GM21367 (cell line): ENCODE measurements at regions not wholly inside any gene's neighbourhood (a gene's known extent, or its start where the extent isn't known, plus 50 kb on each side); places are given as distances from the start of the nearest gene placed in this dataset.

ENCODE experiments used
- ATAC-seq: cut with Tn5 transposase; IDR thresholded peaks from one replicate; pipeline ENCODE4 v1.9.1; 2021; ENCODE audit not compliant: unreplicated experiment

DNA sequence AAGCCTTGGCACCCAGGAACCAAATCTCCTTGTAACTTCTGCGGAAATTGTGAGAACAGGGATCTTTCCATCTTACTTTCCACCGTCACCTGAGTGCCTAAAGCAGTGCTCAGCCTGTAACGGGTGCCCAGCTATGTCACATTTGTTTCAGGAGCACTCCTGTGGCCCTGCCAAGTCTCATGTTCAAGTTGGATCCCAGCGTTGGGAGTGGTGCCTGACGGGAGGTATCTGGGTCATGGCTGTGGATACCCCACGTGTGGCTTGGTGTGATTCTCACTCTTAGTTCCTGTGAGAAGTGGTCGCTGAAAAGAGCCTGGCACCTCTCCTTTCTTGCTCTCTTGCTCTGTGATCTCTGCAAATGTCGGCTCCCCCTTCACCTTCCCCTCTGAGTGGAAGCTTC, 114.9 kb downstream of the UQCRFS1 start:
- ATAC-seq = no peak

DNA sequence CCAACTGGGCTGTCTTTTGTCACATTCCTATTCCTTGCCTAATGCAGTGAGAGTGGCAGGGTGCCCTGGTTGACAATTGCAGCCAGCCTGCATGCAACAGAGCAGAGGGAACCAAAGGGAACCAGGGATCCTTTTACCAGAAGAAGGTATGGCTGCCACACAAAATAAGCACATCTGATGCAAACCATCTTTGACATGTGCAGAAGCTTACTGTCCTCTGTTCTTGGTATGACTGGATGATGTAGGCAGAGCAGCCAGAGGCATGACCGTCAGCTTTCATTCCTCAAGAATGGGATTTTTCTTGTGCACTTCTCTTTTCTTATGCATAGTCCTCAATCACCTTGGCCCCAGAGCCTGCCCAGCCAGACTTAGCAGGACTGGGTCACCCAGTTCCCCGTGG, 116.1 kb downstream of the UQCRFS1 start:
- ATAC-seq = no peak

DNA sequence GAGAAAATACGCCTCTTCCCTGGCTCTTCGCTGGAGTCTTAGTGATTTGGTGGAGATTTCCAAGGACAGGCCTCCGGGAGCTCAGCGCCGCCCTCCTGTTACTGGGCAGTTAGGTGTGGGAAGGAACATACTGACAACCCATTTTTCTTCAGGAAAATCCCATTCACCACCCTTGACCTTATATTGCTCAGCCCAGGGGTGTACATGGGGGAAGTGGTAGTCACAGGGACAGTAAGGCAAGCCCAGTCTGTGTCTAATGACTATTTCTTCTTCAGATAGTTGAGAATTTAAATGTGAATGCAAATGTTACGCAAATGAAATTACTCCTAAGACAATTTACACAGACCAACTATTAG, 119.4 kb downstream of the UQCRFS1 start:
- no peak for ATAC-seq

DNA sequence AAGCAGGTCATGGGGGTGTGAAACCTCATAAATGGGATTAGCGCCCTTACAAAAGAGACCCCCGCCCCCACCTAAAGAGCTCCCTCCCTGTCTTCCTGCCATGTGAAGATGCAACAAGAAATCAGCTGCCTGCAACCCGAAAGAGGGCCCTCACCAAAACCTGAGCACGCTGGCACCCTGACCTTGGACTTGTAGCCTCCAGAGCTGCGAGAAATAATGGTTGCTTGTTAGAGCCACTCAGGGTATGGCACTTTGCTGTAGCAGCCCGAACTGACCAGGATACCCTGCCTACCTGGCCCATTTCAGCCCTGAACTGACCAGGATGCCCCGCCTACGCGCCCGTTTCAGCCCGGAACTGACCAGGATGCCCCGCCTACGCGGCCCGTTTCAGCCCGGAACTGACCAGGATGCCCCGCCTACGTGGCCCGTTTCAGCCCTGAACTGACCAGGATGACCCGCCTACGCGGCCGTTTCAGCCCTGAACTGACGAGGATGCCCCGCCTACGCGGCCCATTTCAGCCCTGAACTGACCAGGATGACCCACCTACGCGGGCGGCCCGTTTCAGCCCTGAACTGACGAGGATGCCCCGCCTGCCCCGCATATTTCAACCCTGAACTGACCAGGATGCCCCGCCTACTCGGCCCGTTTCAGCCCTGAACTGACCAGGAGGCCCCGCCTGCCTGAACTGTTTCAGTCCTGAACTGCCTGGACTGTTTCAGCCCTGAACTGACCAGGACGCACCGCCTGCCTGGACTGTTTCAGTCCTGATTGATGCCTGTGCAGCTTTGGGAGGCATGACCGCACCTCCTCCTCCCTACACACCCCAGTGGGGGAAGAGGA, 120.0 kb downstream of the UQCRFS1 start:
- no peak for ATAC-seq

DNA sequence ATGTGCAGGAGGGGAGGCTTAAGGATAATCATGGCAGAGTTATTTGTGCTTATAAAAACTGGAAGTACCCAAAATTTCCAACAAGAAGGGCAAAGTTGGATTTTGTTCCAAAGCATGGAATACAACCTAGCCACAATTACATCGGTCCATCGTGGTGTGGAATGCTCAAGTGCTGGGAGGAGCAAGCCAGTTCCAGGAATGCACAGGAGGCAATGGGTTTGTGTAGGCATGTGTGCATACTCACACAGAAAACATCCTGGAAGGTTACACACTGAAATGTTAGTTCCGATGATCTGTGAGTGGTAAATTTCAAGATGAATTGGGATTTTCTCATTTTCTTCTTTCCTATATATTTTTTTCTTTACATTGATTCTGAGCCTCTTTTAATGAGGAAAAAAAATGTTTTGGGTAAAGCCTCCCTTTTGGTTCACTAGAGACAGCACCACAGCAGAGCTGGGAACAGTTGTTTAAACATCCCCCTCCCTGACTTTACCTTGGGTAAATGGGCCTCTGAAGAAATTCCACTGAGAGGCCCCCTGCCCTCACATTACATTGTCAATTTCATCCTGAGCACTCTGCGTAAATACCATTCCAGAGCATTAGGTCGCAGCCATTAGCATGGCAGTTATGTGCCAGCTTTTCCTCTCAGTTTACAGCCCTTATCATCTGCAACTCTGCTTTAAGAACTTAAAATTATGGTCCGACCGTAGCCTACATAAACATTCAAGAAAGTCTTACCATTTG, 122.0 kb downstream of the UQCRFS1 start:
- ATAC-seq = no peak

DNA sequence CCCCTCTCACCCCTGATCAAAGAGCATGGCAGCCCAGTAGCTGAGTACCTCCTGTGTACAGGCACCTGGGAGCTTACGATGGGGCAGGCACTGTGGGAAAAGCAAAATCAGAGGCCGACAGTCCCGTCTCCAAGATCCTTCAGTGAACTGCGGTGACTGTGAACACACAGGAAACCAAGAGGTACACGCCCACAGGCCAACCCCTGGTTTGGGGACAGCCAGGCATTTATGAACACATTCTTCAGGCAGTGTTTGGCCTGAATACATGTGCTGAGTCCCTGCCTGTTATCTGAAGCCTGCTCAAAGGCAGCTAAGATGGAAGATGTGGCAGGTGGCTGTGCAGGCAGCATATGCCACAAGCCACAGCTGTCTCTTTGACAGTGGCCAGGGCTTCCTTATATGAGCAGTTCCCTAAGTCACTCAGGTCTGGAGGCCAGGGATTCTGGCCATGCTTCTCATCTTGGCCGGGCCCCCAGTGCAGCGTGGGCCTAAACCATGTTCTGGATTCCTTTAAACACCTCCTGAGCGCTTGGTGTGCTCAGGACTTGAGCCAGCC, 123.6 kb downstream of the UQCRFS1 start:
- ATAC-seq = no peak

DNA sequence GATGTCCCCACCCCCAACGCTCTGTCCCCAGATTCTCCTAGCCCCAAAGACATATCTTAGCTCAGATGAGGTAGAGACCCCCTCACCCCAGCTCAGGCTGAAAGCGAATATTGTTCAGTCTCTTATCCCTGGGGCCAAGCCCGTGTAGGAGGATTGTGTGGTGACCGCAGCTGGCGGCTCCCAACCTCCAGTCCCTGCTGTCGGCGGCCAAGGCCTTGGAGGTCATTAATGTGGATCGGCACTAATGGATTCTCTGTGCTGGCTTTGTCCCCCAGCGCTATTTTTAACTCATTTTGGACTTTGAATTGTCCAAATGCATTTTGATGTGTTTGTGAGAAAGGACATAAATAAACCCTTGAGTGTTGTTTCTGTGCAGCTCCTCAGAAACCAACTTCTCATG, 124.2 kb downstream of the UQCRFS1 start:
- ATAC-seq = no peak

DNA sequence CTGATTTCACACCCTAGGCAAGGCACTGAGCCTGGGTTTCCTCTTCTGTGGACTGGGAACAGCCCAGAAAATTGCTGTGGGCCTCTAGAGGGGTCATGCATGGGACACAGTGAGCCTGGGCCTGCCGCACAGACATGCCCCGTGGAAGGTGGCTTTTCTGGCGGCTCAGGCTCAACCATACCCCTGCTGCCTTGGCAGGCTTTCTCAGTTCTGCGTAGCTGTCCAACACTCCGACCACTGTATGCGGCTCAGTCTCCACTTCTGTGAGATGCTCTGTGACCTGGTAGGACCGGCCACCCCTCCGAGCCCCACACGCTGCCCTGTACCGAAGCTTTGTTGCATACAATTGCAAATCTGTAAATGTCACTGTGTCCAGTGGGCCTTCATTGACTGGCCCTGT, 126.3 kb downstream of the UQCRFS1 start:
- no peak for ATAC-seq

DNA sequence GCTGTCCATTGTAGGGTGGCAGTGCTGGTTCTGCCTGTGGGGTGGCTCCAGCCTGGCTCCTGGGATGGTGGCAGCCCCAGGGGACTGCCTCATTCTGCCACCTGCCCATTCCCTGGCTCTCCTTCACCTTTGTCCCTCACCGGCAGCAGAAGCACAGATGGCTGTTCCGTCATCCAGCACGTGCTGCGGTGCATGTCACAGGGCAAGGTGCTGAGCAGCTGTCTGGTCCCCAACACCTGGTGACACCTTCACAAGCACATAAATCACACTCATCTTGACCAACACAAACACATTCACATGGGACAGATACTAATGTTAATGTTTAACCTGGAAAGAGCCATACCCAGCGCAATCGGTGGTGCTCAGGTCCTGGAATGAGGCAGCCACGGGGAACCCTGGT, 126.8 kb downstream of the UQCRFS1 start:
- no peak for ATAC-seq

DNA sequence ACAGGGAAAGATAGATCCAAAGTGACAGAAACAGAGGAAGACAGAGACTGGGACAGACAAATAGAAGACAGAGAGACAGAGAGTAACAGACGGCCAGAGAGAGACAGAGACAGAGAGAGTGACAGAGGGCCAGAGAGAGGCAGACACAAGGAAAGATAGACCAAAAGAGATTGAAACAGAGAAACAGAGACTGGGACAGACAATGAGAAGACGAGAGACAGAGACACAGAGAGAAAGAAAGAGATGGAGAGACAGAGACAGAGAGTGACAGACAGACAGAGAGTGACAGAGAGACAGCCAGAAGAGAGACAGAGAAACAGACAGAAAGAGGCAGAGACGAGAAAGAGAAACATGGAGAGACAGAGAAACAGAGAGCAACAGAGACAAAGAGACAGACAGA, 127.3 kb downstream of the UQCRFS1 start:
- no peak for ATAC-seq

DNA sequence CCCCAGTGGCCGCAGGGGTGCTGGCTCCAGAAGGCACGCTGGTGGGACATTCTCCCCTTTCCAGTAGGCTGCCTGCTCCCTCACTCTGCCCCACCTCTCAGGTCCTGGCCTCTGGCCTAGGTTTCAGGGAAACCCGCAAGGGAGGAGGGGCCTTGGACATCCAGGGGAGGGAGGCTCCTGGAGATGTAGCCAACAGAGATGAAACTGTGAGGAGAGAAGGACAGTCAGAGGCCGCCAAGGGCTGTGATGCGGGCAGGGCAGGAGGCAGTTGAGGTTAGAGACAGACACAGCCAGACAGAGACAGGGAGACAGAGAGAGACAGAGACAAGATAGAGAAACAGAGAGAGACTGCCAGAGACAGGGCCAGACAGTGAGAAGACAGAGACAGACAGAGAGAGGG, 127.7 kb downstream of the UQCRFS1 start:
- no peak for ATAC-seq

DNA sequence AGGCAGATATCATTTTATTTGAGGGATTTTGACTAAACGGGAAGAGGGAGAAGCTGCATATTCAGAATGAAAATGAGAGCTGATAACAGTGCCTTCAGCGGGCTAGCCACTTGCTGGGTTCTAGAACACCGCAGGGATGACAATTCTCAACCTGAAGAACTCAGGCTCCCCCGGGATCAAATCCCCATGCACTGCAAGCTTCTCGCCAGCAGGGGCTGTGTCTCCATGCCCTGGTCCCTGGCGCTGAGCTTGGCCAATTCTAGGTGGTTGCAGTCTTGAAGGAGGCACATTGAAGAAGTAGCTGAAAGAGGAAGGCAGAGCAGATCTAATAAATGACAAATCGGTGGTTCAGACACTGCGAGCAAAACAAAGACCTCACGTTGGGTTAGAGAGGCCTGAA, 128.7 kb downstream of the UQCRFS1 start:
- no peak for ATAC-seq

DNA sequence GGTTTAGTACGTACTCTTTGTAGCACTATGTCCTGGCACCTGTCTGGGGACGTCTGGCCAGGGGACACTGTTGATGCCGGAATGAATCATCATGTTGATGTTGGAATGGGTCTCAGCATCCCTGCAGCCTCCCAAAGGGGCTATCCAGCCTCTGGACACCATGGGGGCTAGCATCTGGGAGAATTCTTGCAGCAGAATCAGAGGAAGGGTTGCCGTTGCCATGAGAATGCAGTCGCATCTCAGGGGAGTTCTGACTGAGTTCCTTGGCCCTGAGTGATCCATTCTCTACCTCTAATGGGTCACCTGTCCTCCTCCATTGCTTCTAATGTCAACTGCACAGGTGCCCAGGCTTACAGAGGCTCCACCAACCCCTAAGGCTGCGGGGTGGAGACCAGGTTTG, 129.1 kb downstream of the UQCRFS1 start:
- ATAC-seq = no peak

DNA sequence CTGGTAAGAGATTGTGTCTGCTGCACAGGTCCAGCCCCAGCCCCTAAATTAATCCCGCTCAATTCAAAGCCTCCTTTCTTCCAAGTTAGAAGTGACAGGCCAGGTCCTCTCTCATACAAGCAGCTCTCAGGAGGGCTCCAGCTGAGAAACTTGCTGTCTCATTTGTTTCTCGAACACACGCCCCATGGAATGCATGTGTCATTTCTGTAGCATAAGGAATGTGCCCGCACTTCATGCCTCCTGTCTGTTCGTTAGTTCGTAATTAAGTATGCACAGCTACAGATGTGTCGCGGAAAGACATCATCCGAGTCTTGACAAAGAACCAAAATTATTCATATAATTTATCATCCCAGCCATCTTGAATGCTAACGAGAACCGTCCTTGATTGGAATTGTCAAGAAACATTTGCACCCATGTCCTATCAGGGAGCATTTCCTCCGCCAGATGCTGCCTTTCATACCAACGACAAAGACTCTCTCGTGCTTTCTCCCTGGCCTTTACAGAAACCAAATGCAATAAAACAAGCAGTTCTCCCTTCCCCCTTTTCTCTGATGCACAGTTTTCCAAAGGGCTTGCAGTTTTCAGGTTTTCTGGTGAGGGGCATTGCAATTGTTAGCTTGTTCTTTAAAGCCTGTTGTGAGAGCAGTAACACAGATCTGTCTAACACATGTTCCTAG, 133.5 kb downstream of the UQCRFS1 start:
- no peak for ATAC-seq

DNA sequence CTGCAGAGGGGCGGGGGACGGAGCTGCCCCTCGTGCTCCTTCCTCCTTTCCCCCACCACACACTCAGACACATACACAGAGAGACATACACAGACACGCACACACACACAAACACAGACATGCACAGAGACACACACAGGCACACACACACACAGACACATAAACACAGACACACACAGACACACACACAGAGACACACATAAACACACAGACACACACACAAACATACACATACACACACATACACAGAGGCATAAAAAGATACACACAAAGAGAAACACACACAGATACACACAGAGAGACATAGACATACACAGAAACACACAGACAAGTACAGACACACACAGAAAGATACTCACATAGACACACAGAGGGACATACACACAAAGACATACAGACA, 136.0 kb downstream of the UQCRFS1 start:
- ATAC-seq = no peak

DNA sequence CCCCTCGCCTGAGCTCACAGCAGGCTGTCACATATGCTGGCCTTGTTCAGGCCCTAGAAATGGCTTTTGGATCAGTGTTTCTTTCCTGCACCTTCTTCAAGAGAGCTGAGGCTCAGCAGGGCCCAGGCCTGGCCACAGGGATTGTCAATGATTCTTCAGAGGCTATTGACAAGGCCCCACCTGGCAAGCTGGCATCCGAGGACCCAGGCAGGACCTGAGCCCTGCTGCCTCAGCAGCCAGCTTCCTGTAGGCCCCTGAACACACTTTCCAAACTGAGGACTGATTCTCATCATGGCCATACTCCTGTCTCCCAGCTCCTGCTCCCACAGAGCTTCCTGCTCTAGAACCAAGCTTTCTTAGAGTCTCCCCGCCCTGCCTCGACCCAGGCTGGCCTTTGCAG, 136.8 kb downstream of the UQCRFS1 start:
- ATAC-seq = no peak

DNA sequence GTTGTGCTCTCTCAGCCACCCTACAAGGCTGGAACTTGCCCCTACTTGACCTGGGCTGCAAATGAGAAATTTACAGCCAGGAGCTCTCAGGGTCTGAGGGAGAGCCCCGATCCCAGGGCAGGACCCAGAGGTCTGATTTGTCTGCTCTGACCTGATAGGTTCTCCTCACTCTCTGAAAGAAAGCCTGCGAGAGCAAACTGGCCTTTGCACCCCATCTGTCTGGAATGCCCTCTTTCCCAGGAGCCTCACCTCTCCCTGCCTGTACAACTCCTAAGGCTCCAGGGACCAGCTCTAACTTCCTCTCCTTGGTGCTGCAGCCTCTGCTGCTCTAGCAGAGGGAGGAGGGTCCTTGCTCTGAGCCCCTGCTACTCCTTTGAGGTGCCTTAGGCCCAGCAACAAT, 137.8 kb downstream of the UQCRFS1 start:
- no peak for ATAC-seq

DNA sequence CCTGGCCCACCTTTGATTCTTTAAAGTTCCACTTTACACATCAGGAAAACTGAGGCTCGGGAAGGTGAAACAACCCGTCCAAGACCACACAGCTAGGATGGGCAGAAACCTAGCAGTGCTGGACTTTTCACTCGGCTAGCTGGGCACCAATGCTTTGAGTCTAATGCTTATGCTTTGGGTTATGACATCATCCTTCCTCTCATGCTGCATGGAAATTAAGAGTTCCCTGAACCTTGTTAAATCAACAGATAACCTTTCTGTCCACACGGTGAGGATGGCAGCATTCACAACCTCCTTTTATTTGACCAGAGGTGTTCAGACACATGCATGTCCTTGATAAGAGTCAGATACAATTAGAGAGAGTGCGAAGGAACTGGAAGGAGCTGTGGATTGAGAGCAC, 138.4 kb downstream of the UQCRFS1 start:
- no peak for ATAC-seq

DNA sequence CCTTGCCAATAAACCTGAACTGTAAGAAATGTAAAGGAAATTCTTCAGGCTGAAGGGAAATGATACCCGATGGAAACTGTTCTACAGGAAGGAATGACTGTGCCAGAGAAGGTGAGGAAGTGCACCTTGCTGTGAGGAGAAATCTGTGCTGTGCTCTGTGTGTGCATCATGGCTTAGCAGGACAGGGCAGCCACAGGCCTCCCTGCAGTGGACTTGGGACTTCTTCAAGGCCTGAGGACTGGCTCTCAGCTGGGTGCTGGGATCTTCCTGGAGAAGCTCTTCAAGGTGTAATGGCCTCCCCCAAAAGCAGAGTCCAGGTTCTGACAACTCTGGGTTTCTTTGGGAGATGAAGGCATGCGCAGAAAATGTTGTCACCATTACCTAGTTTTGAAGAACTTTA, 145.1 kb downstream of the UQCRFS1 start:
- ATAC-seq = no peak

DNA sequence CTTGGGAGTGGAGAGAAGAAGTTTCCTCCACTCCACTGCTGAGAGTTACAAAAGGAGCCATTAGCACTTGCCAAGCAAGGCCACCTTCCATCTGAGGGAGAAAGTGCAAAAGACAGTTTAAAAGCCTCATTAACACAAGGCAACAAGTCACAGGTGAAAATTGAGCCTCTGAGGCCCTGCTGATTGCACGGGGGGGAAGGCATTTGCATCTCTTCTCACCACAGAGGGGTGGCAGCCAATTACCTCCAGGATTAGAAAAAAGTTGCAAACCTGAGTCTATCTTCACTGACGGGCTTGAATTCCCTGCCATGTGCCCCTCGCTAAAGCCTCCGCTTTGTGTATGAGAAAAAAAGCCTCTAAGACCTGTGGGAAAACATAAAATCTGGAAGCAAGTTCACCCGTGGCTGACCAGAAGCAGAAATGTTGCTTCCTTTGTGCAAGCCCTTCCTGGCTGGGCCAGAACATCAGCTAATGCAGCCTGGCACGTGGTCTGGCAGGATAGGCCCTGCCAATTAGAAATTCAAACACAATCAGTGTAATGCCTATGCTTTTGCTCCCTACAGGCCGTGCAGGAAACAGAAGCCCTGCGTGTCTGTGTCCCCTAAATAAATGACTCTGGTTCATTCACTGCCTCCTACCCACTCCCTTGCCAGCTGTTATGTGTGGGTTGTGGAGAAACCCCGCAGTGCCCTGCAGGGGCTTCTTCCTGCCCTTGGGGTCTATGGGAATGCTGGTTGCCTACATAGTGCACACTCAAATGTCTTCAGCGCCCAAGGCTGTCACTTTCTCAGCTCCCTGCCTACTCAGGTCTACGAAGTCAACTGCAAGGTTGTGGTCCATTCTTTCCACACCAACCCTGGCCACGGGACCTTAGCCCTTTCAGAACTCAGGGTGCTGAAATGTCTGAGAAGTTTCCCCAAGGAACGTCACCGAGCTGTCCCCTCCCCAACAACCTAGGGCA, 150.2 kb downstream of the UQCRFS1 start:
- no peak for ATAC-seq
